ENCODE measurements at regions not wholly inside any gene's neighbourhood (a gene's known extent, or its start where the extent isn't known, plus 50 kb on each side); places are given as distances from the start of the nearest gene placed in this dataset.

DNA sequence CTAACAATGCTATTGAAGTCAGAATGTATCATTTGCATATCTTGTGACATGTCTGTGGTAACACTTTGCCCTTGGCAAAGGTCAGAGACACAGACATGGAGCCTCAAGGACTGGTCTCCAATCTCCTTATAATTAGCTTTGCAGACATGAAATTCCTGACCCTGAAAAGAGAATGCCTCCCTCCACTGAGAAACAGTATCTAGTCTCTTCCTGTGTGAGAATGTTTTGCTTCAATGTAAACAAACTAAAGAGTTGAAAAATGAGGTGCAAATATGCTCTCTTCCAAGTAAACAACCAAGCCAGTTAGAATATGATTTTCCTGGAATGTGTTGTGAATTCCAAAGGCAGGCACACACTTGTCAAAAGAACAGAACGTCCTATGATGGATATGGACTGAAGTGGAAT is 407.1 kb upstream of the MARCKS start:
- no peaks in the 10 kb centered on the region for H3K27me3 ChIP-seq
- no peak for DNase-seq
- H3K4me1 ChIP-seq = no peaks in the 10 kb centered on the region
- H3K4me3 ChIP-seq = no peak overlapping the region
- no peaks in the 10 kb centered on the region for H3K9me3 ChIP-seq
- H3K27ac ChIP-seq = no peak overlapping the region
- no peaks in the 10 kb centered on the region for H3K36me3 ChIP-seq
- intact Hi-C loops (cut with DNase I; ENCODE audit: low total_unique reads) = no loop called here
- TF ChIP-seq, protein P1, sequence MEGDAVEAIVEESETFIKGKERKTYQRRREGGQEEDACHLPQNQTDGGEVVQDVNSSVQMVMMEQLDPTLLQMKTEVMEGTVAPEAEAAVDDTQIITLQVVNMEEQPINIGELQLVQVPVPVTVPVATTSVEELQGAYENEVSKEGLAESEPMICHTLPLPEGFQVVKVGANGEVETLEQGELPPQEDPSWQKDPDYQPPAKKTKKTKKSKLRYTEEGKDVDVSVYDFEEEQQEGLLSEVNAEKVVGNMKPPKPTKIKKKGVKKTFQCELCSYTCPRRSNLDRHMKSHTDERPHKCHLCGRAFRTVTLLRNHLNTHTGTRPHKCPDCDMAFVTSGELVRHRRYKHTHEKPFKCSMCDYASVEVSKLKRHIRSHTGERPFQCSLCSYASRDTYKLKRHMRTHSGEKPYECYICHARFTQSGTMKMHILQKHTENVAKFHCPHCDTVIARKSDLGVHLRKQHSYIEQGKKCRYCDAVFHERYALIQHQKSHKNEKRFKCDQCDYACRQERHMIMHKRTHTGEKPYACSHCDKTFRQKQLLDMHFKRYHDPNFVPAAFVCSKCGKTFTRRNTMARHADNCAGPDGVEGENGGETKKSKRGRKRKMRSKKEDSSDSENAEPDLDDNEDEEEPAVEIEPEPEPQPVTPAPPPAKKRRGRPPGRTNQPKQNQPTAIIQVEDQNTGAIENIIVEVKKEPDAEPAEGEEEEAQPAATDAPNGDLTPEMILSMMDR (IDR thresholded peaks at IDR 0.05) = no peak
- no peak for TF ChIP-seq POLR2A (IDR thresholded peaks at IDR 0.05)

DNA sequence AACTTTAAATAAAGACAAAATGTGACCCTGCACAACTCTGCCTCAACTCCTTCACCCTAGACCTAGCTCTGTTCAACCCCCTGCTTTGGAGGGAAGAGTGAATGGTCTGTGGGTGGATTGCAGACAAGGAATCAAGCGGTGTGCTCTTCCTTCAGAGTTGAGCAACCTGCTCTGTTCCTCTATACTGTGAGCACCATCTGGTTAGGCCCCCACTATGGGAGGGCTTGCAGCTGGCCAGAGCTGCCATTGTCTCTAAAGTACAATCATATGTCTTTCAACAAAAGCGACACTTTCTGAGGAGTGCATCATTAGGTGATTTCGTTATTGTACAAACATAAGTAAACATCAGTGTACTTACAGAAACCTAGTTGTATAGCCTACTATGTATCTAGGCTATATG is 406.1 kb upstream of the MARCKS start:
- no peaks in the 10 kb centered on the region for H3K36me3 ChIP-seq
- no peaks in the 10 kb centered on the region for H3K4me1 ChIP-seq
- TF ChIP-seq POLR2A (IDR thresholded peaks at IDR 0.05) = no peak
- TF ChIP-seq, protein P1 (IDR thresholded peaks at IDR 0.05) = no peak
- intact Hi-C loops (cut with DNase I; ENCODE audit: low total_unique reads) = no loop called here
- no peak overlapping the region for H3K27ac ChIP-seq
- no peaks in the 10 kb centered on the region for H3K27me3 ChIP-seq
- no peak overlapping the region for H3K4me3 ChIP-seq
- DNase-seq = no peak
- no peaks in the 10 kb centered on the region for H3K9me3 ChIP-seq

DNA sequence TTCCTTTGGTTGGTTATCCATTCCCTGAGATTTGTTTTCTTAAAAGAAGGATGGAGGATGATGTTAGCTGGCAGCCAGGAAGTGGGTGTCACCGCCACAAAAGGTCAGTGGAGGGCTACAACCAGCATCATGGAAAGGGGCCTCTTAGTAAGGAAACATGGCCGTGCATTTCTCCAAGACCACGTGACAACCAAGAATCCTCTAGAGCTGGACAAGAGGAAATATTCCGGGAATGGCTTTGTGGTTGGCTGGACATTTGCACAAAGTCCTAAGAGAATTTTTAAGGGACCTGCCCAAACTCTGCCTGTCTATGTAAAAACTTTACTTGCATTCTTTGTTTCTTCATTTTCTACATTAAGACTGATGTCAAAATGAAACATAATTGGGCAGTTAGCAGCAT is 399.9 kb upstream of the MARCKS start:
- DNase-seq = peak; percentile 28 to 37
- intact Hi-C loops (cut with DNase I; ENCODE audit: low total_unique reads) = no loop called here

DNA sequence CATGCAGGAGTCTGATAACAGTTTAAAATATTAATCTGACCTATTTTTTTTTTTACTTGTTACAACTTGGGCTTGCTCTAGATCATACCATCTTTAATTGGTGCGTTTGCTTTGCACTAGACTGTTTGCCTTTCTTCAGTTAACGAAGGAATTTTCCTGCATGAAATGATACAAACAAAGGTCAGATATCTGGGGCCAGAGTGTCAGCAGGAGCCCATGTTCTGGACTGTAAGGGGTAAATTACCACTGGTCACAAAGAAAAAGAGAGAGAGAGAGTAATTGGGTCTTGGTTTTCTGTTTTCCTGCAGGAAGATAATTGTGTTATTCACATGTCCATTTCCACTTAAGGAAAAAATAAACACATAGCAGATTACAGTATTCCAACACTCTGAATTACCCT is 399.4 kb upstream of the MARCKS start:
- no peaks in the 10 kb centered on the region for H3K4me1 ChIP-seq
- intact Hi-C loops (cut with DNase I; ENCODE audit: low total_unique reads) = no loop called here
- H3K9me3 ChIP-seq = no peaks in the 10 kb centered on the region
- no peaks in the 10 kb centered on the region for H3K36me3 ChIP-seq
- DNase-seq = no peak
- no peak overlapping the region for H3K4me3 ChIP-seq
- no peak for TF ChIP-seq POLR2A (IDR thresholded peaks at IDR 0.05)
- TF ChIP-seq, protein P1 (IDR thresholded peaks at IDR 0.05) = no peak
- peak overlapping the region in 1 of 2 donors; percentile 9 for H3K27ac ChIP-seq
- H3K27me3 ChIP-seq = no peaks in the 10 kb centered on the region

More for the DNA sequence above, 399.9 kb upstream of the MARCKS start:
- Histone ChIP-seq H3K36me3 (no peaks in the 10 kb centered on the region), H3K27ac (no peak overlapping the region), H3K4me1 (no peaks in the 10 kb centered on the region), H3K4me3 (no peak overlapping the region), H3K27me3 (no peaks in the 10 kb centered on the region), H3K9me3 (no peaks in the 10 kb centered on the region)
- TF ChIP-seq POLR2A (IDR thresholded peaks at IDR 0.05) = no peak
- TF ChIP-seq, protein P1 (IDR thresholded peaks at IDR 0.05) = no peak

DNA sequence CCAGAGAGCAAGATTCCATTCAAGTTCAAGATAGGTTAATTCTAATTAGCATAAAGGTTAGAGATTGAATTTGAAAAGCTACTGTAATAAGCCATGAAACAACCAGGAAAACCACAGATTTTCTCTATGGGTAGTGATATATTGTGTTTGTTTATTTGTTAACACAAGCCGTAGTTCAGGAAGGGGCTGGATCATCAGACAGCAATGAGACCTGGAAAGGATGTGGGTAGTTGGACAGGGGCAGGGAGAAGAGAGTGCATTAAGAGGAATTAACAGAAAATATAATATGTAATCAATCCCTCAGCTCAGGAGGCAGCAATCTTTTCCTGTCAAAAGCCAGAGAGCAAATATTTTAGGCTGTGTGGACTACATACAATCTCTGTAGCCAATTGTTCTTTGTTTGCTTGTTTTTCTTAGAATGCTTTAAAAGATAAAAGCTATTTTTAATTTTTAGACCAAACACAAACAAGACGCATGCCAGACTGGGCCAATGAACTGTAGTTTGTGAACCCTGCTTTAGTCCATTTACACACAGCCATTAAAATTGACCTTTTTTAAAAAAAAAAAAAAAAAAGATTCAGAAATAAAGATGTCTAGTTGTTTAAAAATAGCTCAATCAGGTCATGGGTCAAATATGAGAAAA is 398.7 kb upstream of the MARCKS start:
- no peaks in the 10 kb centered on the region for H3K36me3 ChIP-seq
- H3K27me3 ChIP-seq = no peaks in the 10 kb centered on the region
- H3K27ac ChIP-seq = peak overlapping the region in 1 of 2 donors; percentile 9
- intact Hi-C loops (cut with DNase I; ENCODE audit: low total_unique reads) = no loop called here
- no peak for DNase-seq
- no peaks in the 10 kb centered on the region for H3K9me3 ChIP-seq
- no peak overlapping the region for H3K4me3 ChIP-seq
- no peak for TF ChIP-seq POLR2A (IDR thresholded peaks at IDR 0.05)
- TF ChIP-seq, protein P1 (IDR thresholded peaks at IDR 0.05) = no peak
- no peaks in the 10 kb centered on the region for H3K4me1 ChIP-seq
